Skin of body (tissue), 1 donor: ENCODE measurements at regions not wholly inside any gene's neighbourhood (a gene's known extent, or its start where the extent isn't known, plus 50 kb on each side); places are given as distances from the start of the nearest gene placed in this dataset.
"Not testable (repeated sequence)": the region's sequence is repeated elsewhere in the genome, so short reads cannot be mapped to it uniquely, and the experiment has no call there.

ENCODE experiments used
- DNase-seq: peaks from one replicate; lab custom pipeline; 2025; lab: John Stamatoyannopoulos, UW

DNA sequence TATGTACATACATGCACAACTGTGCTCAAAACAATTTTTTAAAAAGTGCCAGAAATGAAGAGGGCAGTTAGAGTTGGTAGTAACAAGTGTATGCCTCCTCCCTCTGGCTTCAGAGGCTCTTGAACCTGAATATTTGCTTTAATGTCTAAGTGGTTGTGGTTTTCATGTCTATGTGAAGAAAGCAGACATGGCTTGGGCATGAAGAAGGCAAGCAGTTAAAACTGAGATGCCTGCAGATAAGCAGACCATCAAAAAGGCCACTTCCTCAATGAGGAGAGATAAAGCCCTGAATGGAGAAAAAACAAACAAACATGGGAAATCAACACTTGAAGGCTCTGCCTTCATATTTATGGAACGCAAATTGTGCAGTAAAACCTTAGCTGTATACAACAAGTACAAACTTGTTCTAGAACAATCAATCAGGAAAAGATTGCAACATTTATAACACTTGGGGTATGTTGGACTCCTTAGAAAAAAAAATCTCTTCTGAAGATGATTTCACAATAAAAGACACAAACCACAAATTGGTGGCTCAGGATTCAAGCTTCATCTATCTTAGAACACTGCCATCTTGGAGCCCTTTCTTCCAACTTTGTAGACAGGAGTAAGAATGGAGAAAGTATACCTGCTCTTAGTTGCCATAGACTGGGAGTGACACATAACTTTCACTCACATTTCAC lies 52.7 kb upstream of the PLA2G4A start:
- no peak for DNase-seq

DNA sequence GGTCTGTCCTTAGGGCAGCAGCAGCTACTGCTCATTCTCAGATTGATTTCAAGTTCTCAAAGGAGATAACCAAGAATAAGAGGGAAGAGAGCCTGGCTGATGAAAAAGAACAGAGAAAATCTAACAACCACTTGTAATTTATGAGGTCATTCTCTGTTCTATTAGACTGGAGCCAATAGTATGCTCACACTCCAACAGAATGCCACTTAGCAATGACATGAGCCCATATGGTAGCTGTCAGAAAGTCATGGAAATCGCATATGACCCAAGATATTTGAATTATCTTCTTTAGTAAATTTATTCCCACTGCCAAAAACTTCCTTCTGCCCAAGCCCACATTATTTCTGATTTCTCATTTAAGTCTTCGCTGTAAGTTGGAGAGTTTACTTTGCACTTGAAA lies 53.7 kb upstream of the PLA2G4A start:
- peak; percentile 54 for DNase-seq

DNA sequence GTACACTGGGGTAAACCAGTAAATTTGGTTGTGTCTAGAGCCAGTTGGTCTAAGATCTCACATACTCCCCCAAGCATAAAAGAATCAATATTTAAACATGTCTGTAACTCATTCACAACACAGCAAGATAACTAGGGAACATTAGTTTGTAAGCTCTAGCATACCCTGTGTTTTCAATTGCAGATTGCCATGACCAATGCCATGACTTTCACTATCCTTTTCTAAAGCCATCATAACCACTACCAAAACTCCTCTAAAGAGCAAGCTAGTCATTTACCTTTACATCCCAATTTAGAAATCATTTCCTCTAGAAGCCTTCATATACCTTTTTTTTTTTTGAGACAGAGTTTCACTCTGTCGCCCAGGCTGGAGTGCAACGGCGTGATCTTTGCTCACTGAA lies 56.5 kb upstream of the PLA2G4A start:
- no peak for DNase-seq

GRCh38 chr1:186770421-186770820 lies 58.3 kb upstream of the PLA2G4A start:
- no peak for DNase-seq

GRCh38 chr1:186768906-186769305 lies 59.8 kb upstream of the PLA2G4A start:
- DNase-seq = no peak

GRCh38 chr1:186765446-186765845 lies 63.3 kb upstream of the PLA2G4A start:
- DNase-seq = no peak

- no peak for DNase-seq
Measured at GRCh38 chr1:186763107-186763506, 65.6 kb upstream of the PLA2G4A start.

GRCh38 chr1:186762653-186763052 lies 66.1 kb upstream of the PLA2G4A start:
- DNase-seq = no peak

DNA sequence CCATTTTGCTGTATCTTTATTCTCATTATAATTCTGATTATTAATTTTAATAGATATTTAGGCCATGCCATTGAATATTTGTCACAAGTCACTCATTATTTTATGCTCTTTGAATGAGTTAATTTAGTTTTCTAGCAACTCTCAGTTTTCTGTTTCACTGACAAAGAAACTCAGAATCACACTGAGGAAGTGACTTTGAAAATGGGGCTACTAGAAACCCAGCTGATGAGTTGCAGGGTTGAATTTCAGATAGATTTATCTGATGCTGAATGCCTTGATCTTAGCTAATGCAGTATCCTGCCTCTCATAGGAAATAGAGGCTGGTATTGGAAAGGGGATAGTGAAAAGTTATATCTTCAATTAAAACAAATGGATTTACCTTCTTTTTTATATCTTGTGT lies 67.4 kb upstream of the PLA2G4A start:
- DNase-seq = no peak

- DNase-seq = no peak
Measured at GRCh38 chr1:186760446-186760845, 68.3 kb upstream of the PLA2G4A start.

GRCh38 chr1:186758896-186759606 lies 69.7 kb upstream of the PLA2G4A start:
- DNase-seq = not testable (repeated sequence)

GRCh38 chr1:186757851-186758250 lies 70.9 kb upstream of the PLA2G4A start:
- DNase-seq = no peak

DNA sequence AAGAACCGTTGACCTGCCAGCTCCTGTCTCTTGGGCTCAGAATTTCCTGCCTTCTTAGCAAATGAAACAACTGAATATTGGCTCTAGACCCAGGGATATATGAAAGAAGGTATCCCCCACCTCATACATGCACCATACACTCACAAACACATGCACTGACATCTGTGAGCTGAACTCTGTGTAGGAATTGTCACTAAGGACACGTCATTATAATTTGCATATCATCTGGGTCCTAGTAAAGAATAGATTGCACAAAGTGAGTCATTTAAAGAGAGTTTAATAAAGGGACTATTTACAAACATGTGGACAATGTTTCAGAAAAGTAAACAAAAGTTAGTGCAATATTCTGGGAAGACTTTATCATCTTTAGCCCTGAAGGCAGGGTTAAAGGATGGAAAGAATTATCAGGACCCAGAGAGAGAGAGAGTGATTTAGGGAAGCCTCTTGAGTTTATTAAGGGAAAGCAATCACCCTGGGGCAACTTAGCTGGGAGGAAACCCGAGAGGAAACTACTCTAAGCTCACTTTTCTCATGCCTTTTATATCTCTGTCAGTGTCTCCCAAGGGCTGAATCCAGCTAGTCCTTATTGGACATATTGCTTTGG lies 74.1 kb upstream of the PLA2G4A start:
- no peak for DNase-seq

DNA sequence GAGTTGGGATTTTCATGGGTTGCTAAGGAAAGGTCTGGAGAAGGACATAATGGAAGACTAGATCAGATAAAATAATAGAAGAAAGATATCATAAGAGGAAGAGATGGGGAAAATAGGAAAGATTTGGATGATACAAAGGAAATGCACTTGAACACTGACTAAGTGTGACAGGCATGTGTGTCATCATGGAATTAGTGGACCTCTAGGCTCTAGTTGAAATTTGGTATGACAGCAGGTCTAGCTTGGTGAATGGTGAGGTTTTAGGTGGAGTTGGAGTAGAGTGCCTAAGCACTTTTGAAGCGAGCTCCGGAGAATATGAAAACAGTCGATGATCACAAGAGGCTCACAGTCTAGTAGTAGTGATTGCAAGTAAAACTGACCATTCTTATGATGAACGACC lies 73.0 kb upstream of the PTGS2 start:
- no peak for DNase-seq

DNA sequence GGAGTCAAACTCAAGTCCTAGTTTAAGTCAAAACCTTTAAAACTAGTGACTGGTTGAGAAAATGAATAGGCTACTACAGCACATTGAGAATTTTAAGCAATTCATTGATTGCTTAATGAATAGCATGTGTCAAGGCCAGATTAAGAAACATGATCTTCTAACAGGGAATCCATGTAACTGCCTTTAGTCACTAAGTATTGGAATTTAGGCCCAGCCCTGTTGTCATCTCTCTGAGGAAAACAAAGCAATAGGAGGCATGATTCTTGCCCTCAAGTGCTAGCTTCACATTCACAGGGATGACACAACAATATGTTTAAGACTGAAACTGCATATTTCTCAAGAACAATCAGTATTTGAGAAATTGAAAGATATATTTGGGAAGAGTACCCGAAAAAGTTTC lies 70.0 kb upstream of the PTGS2 start:
- DNase-seq = no peak

- DNase-seq = no peak
Measured at GRCh38 chr1:186749820-186750219, 69.6 kb upstream of the PTGS2 start.

GRCh38 chr1:186747661-186748060 lies 67.4 kb upstream of the PTGS2 start:
- DNase-seq = no peak

DNA sequence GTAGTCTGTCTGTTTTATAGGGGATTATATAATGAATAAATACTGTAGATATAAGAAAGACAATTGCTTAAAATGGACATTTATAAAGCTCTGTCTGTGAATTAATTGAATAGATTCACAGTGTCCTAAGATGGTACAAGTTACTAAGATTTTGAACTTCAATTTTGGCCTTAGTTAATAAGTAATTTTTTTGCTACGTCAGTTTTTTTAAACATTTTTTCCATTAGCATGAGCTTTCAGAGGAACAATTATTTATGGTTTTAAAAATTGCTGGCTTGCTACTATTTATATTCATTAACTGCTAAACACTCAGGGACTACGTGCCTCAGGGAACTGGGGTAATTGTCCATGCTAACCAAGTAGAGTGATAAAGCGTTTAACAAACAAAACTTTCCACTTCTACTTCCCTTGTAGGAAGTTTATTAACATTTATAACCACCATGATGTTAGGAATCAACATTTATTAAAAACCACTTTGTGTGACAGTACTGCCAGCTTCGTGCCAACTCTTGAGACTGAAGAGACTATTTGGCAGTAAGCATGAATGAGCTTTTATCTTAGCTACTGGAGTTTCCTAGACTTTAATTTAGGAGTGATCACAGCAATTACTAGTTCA lies 65.4 kb upstream of the PTGS2 start:
- no peak for DNase-seq

- DNase-seq = no peak
Measured at GRCh38 chr1:186741640-186742039, 61.4 kb upstream of the PTGS2 start.

DNA sequence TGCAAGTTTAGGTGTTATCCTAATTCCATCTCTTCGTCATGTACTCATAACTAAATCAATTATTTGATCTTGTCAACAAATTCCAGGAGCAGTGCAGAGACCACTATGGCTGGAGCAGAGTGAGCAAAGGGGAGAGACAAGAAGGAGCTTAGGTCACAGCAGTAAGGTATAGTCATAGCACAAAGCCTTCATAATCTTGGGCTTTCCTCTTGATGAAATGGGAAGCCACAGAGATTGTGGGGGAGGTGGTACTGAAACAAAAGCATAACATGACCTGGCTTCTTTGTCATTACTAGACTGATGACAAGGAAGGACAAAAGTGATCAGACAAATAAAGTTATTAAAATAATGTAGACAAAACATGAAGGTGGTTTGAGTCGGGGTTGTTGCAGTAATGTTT lies 60.1 kb upstream of the PTGS2 start:
- DNase-seq = no peak

- DNase-seq = no peak
Measured at GRCh38 chr1:186739515-186739914, 59.3 kb upstream of the PTGS2 start.

GRCh38 chr1:186738926-186739325 lies 58.7 kb upstream of the PTGS2 start:
- DNase-seq = no peak
